Neuronal stem cell (in vitro differentiated cells): ENCODE measurements at regions not wholly inside any gene's neighbourhood (a gene's known extent, or its start where the extent isn't known, plus 50 kb on each side); places are given as distances from the start of the nearest gene placed in this dataset.
A peak's percentile ranks its signal among the peaks of the same experiment; 100 is the strongest.

Source experiments
- DNase-seq: peaks from one replicate; pipeline ENCODE4 v3.0.0-alpha.2; 2013; ENCODE audit warnings: low spot score
- H2AFZ ChIP-seq: one replicate; pipeline ENCODE4 v1.6.1; 2013; ENCODE audit warnings: mild to moderate bottlenecking, low read length, inconsistent platforms
- H2AK5ac ChIP-seq: 2 replicates; pipeline ENCODE4 v1.6.1; 2013; ENCODE audit warnings: low read depth, mild to moderate bottlenecking, inconsistent platforms, low read length, moderate library complexity, mixed read lengths
- H2BK120ac ChIP-seq: 2 replicates; pipeline ENCODE4 v1.6.1; 2013; ENCODE audit warnings: low read depth, mild to moderate bottlenecking, inconsistent platforms, low read length, moderate library complexity, mixed read lengths
- H2BK12ac ChIP-seq: one replicate; pipeline ENCODE4 v1.6.1; 2013; ENCODE audit warnings: low read length, inconsistent platforms
- H2BK15ac ChIP-seq: 2 replicates; pipeline ENCODE4 v1.6.1; 2013; ENCODE audit warnings: mild to moderate bottlenecking, low read length, inconsistent platforms, mixed read lengths
- H2BK5ac ChIP-seq: one replicate; pipeline ENCODE4 v1.6.1; 2013; ENCODE audit warnings: inconsistent platforms, mild to moderate bottlenecking, low read length, moderate library complexity
- H3K14ac ChIP-seq: one replicate; pipeline ENCODE4 v1.6.1; 2013; ENCODE audit warnings: low read length, inconsistent platforms
- H3K18ac ChIP-seq: 2 replicates; pipeline ENCODE4 v1.6.1; 2013; ENCODE audit warnings: low read length, inconsistent platforms
- H3K23ac ChIP-seq: 2 replicates; pipeline ENCODE4 v1.6.1; 2013; ENCODE audit warnings: low read depth, mild to moderate bottlenecking, mixed read lengths, low read length, inconsistent platforms; ENCODE audit not compliant: poor library complexity
- H3K27ac ChIP-seq: replicated peaks from 3 replicates; pipeline ENCODE4 v1.5.1; 2013; ENCODE audit warnings: low read length, inconsistent platforms
- H3K27me3 ChIP-seq, 3 experiments: 2 replicates each; pipeline ENCODE4 v1.6.1; 2013; ENCODE audit warnings: low read length in 3 of 3, mild to moderate bottlenecking in 2 of 3, inconsistent platforms in 1 of 3, low read depth in 1 of 3, mixed read lengths in 1 of 3, moderate library complexity in 1 of 3; ENCODE audit not compliant: control insufficient read depth in 3 of 3, insufficient read depth in 3 of 3
- H3K36me3 ChIP-seq, 2 donors: replicated peaks in 1 of 2; 2 replicates each; pipeline ENCODE4 v1.6.1; 2013; ENCODE audit warnings: low read length in 2 of 2; ENCODE audit not compliant: control insufficient read depth in 2 of 2, insufficient read depth in 2 of 2
- H3K4ac ChIP-seq: 2 replicates; pipeline ENCODE4 v1.6.1; 2013; ENCODE audit warnings: inconsistent platforms, mild to moderate bottlenecking, low read length, moderate library complexity
- H3K4me1 ChIP-seq, 2 donors: 1 replicate in 1 of 2; 2 replicates in 1 of 2; pipeline ENCODE4 v1.6.1; 2013; ENCODE audit warnings: low read length in 2 of 2, low read depth in 1 of 2; ENCODE audit not compliant: control insufficient read depth in 2 of 2, insufficient read depth in 1 of 2
- H3K4me2 ChIP-seq: one replicate; pipeline ENCODE4 v1.6.1; 2013; ENCODE audit warnings: mild to moderate bottlenecking, low read length, inconsistent platforms; ENCODE audit not compliant: insufficient read depth, poor library complexity, severe bottlenecking
- H3K4me3 ChIP-seq, 2 donors: 2 replicates each; pipeline ENCODE4 v1.5.1; 2013; ENCODE audit warnings: low read length in 2 of 2, mild to moderate bottlenecking in 2 of 2, inconsistent platforms in 1 of 2, moderate library complexity in 1 of 2
- H3K79me1 ChIP-seq: one replicate; pipeline ENCODE4 v1.6.1; 2013; ENCODE audit warnings: low read depth, mild to moderate bottlenecking, inconsistent platforms, low read length, moderate library complexity
- H3K9ac ChIP-seq: one replicate; pipeline ENCODE4 v1.6.1; 2013; ENCODE audit warnings: mild to moderate bottlenecking, low read depth, low read length, inconsistent platforms; ENCODE audit not compliant: poor library complexity
- H3K9me3 ChIP-seq, 2 donors: replicated peaks in 1 of 2; 2 replicates each; pipeline versions ENCODE3 to v1.6.1; 2013; ENCODE audit warnings: low read length in 2 of 2, mild to moderate bottlenecking in 2 of 2, inconsistent platforms in 1 of 2, low read depth in 1 of 2, mixed read lengths in 1 of 2, moderate library complexity in 1 of 2; ENCODE audit not compliant: control insufficient read depth in 2 of 2, insufficient read depth in 1 of 2
- H4K8ac ChIP-seq: one replicate; pipeline ENCODE4 v1.6.1; 2013; ENCODE audit warnings: low read depth, mild to moderate bottlenecking, inconsistent platforms, low read length, moderate library complexity
- H4K91ac ChIP-seq: one replicate; pipeline ENCODE4 v1.6.1; 2013; ENCODE audit warnings: low read length, low read depth, mild to moderate bottlenecking, inconsistent platforms; ENCODE audit not compliant: poor library complexity
- WGBS, 2 donors: extraction: QIAGEN DNeasy Blood & Tissue Kit; methylation state at CpG; one replicate each; pipeline ENCODE4 v1.1.7; 2013; ENCODE audit warnings: missing lambda C conversion rate in 2 of 2, mixed read lengths in 1 of 2; ENCODE audit not compliant: insufficient read length in 2 of 2, insufficient replicate concordance in 1 of 2; ENCODE audit errors: extremely low coverage in 2 of 2; 5-methylcytosine and 5-hydroxymethylcytosine counted together

DNA sequence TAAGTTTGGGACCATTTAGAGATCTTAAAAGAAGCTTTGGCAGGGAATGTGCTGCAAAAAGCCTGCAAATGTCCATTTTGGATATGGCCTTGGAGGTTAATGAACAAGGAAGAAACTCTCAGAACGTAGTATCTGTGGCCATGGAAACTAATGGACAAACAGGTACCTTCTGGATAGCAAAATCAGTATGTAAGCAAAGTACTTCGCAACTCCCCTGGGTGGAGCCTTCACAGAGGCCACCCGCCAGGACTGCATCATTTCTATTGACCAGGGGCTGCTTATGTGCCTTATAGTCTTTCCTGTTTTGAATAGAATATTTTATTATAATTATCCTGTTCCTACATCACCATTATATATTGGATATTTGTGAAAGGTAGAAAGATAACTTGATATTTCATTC lies 510.8 kb upstream of the SYNCRIP start:
- H2AFZ ChIP-seq = no peak overlapping the region
- H3K79me1 ChIP-seq = no peaks in the 10 kb centered on the region
- H3K23ac ChIP-seq = no peak overlapping the region
- no peaks in the 10 kb centered on the region for H3K27me3 ChIP-seq
- no peaks in the 10 kb centered on the region for H3K9me3 ChIP-seq
- no peak overlapping the region for H3K9ac ChIP-seq
- no peak overlapping the region for H3K4ac ChIP-seq
- no peak overlapping the region for H2BK120ac ChIP-seq
- no peak overlapping the region for H2BK5ac ChIP-seq
- no peak for DNase-seq
- no peak overlapping the region for H2BK12ac ChIP-seq
- no CpG with 5 or more reads among the region's 3 CpGs for WGBS, 2 donors
- no peak overlapping the region for H3K27ac ChIP-seq
- H3K4me1 ChIP-seq = peaks cover 0 to 2% of the 10 kb centered on the region in 2 donors
- no peak overlapping the region for H4K91ac ChIP-seq
- no peaks in the 10 kb centered on the region for H3K36me3 ChIP-seq
- no peak overlapping the region for H4K8ac ChIP-seq
- H3K18ac ChIP-seq = no peak overlapping the region
- no peak overlapping the region for H3K4me3 ChIP-seq
- no peak overlapping the region for H3K4me2 ChIP-seq
- H2BK15ac ChIP-seq = no peak overlapping the region
- no peak overlapping the region for H3K14ac ChIP-seq
- H2AK5ac ChIP-seq = no peak overlapping the region

DNA sequence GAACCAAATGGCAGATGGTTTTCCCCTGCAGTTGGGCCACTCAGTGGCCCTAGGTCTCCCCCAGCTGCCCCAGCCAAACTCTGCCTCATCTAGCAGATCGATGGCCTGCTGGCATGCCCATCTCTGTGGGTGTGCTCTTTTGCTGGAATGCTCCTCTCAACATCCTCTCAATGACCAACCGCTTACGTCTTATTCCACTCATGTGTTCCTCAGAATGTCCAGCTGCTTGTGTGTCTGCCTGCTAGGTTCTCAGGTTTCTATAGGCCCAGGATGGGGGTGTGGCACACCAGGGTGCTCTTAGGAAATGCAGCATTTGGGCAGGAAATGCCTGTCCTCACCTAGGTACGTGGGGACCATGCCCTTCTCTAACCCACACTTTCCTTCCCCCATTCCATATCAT lies 509.9 kb upstream of the SYNCRIP start:
- DNase-seq = no peak
- no peaks in the 10 kb centered on the region for H3K27me3 ChIP-seq
- no peak overlapping the region for H3K18ac ChIP-seq

DNA sequence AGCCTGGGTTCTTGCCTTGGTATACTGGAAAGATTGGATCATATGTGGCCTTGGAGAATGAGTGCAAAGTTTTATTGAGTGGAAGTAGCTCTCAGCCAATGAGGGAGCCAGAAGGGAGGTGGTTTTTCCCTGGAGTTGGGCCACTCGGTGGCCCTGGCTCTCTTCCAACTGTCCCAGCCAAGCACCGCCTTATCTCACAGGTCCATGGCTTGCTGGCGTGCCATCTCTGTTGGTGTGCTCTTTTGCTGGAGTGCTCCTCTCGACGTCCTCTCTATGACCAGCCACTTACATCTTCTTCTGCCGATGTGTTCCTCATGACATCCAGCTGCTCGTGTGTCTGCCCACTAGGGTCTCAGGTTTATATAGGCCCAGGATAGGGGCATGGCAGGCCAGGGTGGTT lies 505.9 kb upstream of the SYNCRIP start:
- Histone ChIP-seq H3K9ac (peak overlapping the region; percentile 12), H3K4me2 (no peak overlapping the region)
- WGBS, 2 donors = no CpG with 5 or more reads among the region's 7 CpGs

More for the DNA sequence above, 509.9 kb upstream of the SYNCRIP start:
- no peak overlapping the region for H2AFZ ChIP-seq
- H3K23ac ChIP-seq = no peak overlapping the region
- no peaks in the 10 kb centered on the region for H3K36me3 ChIP-seq
- no peak overlapping the region for H2BK12ac ChIP-seq
- no peaks in the 10 kb centered on the region for H3K79me1 ChIP-seq
- no peak overlapping the region for H3K14ac ChIP-seq
- WGBS, 2 donors = no CpG with 5 or more reads among the region's 4 CpGs
- no peak overlapping the region for H2BK15ac ChIP-seq
- H2BK5ac ChIP-seq = no peak overlapping the region
- no peaks in the 10 kb centered on the region for H3K9me3 ChIP-seq
- no peak overlapping the region for H3K4me3 ChIP-seq
- no peak overlapping the region for H3K27ac ChIP-seq
- H4K8ac ChIP-seq = no peak overlapping the region
- H2AK5ac ChIP-seq = no peak overlapping the region
- no peak overlapping the region for H4K91ac ChIP-seq
- no peak overlapping the region for H3K4ac ChIP-seq
- peaks cover 0 to 2% of the 10 kb centered on the region in 2 donors for H3K4me1 ChIP-seq
- H3K9ac ChIP-seq = no peak overlapping the region
- H3K4me2 ChIP-seq = no peak overlapping the region
- H2BK120ac ChIP-seq = no peak overlapping the region

DNA sequence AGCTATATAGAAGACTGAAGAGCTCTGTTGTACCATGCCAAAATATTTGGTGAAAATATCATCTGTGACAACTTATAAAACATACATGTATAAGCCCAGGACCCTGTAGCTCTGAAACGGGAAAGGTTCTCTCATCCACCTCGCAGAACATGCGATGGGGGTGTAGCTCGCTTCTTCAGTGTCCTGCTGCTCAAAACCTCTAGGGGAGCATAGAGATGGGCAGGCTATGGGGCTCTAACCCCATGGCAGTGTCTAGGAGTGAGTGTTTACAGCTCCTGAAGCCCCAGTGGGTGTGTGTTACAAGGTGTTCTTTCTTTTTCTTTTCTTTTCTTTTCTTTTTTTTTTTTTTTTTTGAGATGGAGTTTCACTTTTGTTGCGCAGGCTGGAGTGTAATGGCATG lies 505.2 kb upstream of the SYNCRIP start:
- DNase-seq = no peak
- H3K18ac ChIP-seq = no peak overlapping the region
- H3K14ac ChIP-seq = no peak overlapping the region
- H2BK120ac ChIP-seq = no peak overlapping the region
- peaks cover 0 to 2% of the 10 kb centered on the region in 2 donors for H3K4me1 ChIP-seq
- H4K8ac ChIP-seq = no peak overlapping the region
- H4K91ac ChIP-seq = no peak overlapping the region
- H3K9me3 ChIP-seq = no peaks in the 10 kb centered on the region
- no CpG with 5 or more reads among the region's 5 CpGs for WGBS, 2 donors
- H3K9ac ChIP-seq = no peak overlapping the region
- no peak overlapping the region for H2AK5ac ChIP-seq
- no peak overlapping the region for H3K27ac ChIP-seq
- no peaks in the 10 kb centered on the region for H3K36me3 ChIP-seq
- no peak overlapping the region for H2BK5ac ChIP-seq
- no peak overlapping the region for H3K4ac ChIP-seq
- H2BK15ac ChIP-seq = no peak overlapping the region
- H3K4me3 ChIP-seq = no peak overlapping the region
- H2BK12ac ChIP-seq = no peak overlapping the region
- H3K23ac ChIP-seq = no peak overlapping the region
- H3K4me2 ChIP-seq = no peak overlapping the region
- no peaks in the 10 kb centered on the region for H3K27me3 ChIP-seq
- no peaks in the 10 kb centered on the region for H3K79me1 ChIP-seq
- H2AFZ ChIP-seq = no peak overlapping the region

More for the DNA sequence above, 505.9 kb upstream of the SYNCRIP start:
- Histone ChIP-seq H3K4me3 (no peak overlapping the region), H2BK12ac (no peak overlapping the region), H3K9me3 (no peaks in the 10 kb centered on the region), H4K91ac (no peak overlapping the region), H3K79me1 (no peaks in the 10 kb centered on the region), H3K23ac (no peak overlapping the region), H3K14ac (no peak overlapping the region), H3K27me3 (no peaks in the 10 kb centered on the region), H3K18ac (peak overlapping the region; percentile 13), H2AK5ac (no peak overlapping the region), H2BK15ac (no peak overlapping the region), H3K4ac (no peak overlapping the region), H3K36me3 (no peaks in the 10 kb centered on the region), H3K4me1 (peaks cover 0 to 2% of the 10 kb centered on the region in 2 donors), H2BK5ac (no peak overlapping the region), H3K27ac (no peak overlapping the region), H2BK120ac (no peak overlapping the region), H2AFZ (no peak overlapping the region), H4K8ac (no peak overlapping the region)
- no peak for DNase-seq
